ENCODE measurements at regions not wholly inside any gene's neighbourhood (a gene's known extent, or its start where the extent isn't known, plus 50 kb on each side); places are given as distances from the start of the nearest gene placed in this dataset.
A peak's percentile ranks its signal among the peaks of the same experiment; 100 is the strongest.
"Not testable (repeated sequence)": the region's sequence is repeated elsewhere in the genome, so short reads cannot be mapped to it uniquely, and the experiment has no call there.

DNA sequence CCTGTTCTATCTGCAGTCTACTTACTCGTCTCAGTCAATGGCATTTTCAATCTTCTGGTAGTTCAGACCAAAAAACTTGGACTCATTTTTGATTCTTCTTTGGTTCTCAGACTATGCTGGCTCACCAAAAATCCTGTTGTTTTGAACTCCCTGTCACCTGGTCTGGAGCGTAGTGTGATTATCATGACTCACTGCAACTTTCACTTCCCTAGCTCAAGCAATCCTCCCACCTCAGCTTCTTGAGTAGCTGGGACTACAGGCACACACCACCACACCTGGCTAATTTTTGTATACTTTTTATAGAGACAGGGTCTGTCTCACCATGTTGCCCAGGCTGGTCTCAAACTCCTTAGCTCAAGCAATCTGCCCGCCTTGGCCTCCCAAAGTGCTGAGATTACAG is 163.3 kb upstream of the CDH7 start:
- peaks cover 14% of the 10 kb centered on the region for H3K4me1 Mint-ChIP-seq (ENCODE audit: low read depth, unreplicated experiment)
- intact Hi-C loops (cut with micrococcal nuclease; ENCODE audit: unreplicated experiment) = no loop called here
- no peak overlapping the region for H3K27ac Mint-ChIP-seq (ENCODE audit: unreplicated experiment)
- no peak overlapping the region for H3K4me3 Mint-ChIP-seq (ENCODE audit: low read depth, unreplicated experiment)
- TF ChIP-seq, protein P1, sequence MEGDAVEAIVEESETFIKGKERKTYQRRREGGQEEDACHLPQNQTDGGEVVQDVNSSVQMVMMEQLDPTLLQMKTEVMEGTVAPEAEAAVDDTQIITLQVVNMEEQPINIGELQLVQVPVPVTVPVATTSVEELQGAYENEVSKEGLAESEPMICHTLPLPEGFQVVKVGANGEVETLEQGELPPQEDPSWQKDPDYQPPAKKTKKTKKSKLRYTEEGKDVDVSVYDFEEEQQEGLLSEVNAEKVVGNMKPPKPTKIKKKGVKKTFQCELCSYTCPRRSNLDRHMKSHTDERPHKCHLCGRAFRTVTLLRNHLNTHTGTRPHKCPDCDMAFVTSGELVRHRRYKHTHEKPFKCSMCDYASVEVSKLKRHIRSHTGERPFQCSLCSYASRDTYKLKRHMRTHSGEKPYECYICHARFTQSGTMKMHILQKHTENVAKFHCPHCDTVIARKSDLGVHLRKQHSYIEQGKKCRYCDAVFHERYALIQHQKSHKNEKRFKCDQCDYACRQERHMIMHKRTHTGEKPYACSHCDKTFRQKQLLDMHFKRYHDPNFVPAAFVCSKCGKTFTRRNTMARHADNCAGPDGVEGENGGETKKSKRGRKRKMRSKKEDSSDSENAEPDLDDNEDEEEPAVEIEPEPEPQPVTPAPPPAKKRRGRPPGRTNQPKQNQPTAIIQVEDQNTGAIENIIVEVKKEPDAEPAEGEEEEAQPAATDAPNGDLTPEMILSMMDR (IDR thresholded peaks at IDR 0.05; ENCODE audit: unreplicated experiment) = no peak
- no peaks in the 10 kb centered on the region for H3K27me3 Mint-ChIP-seq (ENCODE audit: unreplicated experiment)
- peaks cover 3% of the 10 kb centered on the region for H3K36me3 Mint-ChIP-seq (ENCODE audit: insufficient read depth, unreplicated experiment)
- BruUV-seq (replicated peaks) = no TSS peak
- no peaks in the 10 kb centered on the region for H3K9me3 Mint-ChIP-seq (ENCODE audit: low read depth, unreplicated experiment)
- CTCF ChIA-PET = no interaction called here
- no peak for DNase-seq

DNA sequence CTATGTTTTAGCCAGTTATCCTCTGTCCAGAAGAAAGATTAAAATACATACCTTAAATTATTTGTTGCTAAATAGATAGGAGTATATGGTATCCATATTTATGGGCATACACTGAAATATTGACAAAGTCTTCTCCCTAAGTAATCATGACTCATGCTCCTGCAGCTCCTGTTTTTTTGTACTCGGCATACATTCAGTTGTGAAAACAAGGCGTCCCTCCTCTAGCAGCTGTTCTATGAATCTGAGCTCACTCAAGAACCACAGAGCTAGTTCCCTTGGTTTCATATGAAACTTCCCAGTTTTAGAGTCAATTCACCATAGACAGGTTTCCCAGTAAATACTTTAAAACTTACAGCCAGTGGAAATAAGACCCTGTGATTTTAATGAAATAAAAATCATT is 168.7 kb upstream of the CDH7 start:
- H3K4me1 Mint-ChIP-seq (ENCODE audit: low read depth, unreplicated experiment); intact Hi-C loops (cut with micrococcal nuclease; ENCODE audit: unreplicated experiment); H3K9me3 Mint-ChIP-seq (ENCODE audit: low read depth, unreplicated experiment); H3K27me3 Mint-ChIP-seq (ENCODE audit: unreplicated experiment); H3K27ac Mint-ChIP-seq (ENCODE audit: unreplicated experiment); H3K4me3 Mint-ChIP-seq (ENCODE audit: low read depth, unreplicated experiment); DNase-seq; BruUV-seq (replicated peaks); H3K36me3 Mint-ChIP-seq (ENCODE audit: insufficient read depth, unreplicated experiment): not testable (repeated sequence)
- CTCF ChIA-PET = interaction anchor here (0.7 kb wide), 1 partner anchor 48 kb away, joined by 3 read pairs; no protein-coding TSS in a partner anchor

DNA sequence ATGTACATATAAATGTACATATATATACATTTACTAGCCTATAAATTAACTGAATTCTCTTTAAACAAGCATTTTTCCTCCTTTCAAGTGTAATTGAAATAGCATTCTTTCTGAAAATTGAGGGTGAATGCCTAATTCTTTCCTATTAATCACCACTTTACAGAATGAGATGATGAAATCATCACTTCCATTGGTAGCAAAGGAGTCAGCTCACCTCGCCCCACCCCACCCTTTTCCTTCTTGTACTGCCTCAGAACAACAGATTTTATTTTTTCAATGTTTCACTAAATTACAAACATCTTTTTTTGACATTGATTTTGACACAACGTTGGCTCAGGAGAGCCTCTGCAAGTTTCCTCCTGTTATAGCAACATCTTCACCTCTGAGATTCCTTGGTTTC is 181.9 kb upstream of the CDH7 start:
- no TSS peak for BruUV-seq (replicated peaks)
- Mint-ChIP-seq H3K4me1 (ENCODE audit: low read depth, unreplicated experiment) (no peaks in the 10 kb centered on the region), H3K4me3 (ENCODE audit: low read depth, unreplicated experiment) (no peak overlapping the region), H3K27ac (ENCODE audit: unreplicated experiment) (no peak overlapping the region), H3K36me3 (ENCODE audit: insufficient read depth, unreplicated experiment) (no peaks in the 10 kb centered on the region), H3K9me3 (ENCODE audit: low read depth, unreplicated experiment) (no peaks in the 10 kb centered on the region), H3K27me3 (ENCODE audit: unreplicated experiment) (no peaks in the 10 kb centered on the region)
- TF ChIP-seq, protein P1 (IDR thresholded peaks at IDR 0.05; ENCODE audit: unreplicated experiment) = no peak
- no peak for DNase-seq
- intact Hi-C loops (cut with micrococcal nuclease; ENCODE audit: unreplicated experiment) = no loop called here
- CTCF ChIA-PET = no interaction called here

DNA sequence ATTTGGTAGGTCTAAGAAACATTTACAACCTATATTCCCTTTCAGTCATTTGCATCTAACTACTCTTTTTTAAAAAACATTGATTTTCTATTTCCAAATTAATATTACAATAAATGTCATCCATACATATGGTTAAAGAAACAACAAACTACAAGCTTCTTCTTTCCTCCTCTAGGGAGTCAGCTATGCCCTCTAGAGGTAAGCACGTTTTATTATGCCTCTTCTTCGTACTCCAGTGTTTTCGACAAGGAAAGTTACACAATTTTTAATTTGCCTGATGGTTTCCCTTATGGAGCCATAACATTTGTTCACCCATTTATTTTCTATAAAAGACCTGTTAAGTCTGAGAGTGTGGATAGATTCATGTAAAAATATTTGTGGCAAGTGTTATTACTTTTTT is 183.4 kb upstream of the CDH7 start:
- TF ChIP-seq, protein P1 (IDR thresholded peaks at IDR 0.05; ENCODE audit: unreplicated experiment) = peak; percentile 24
- CTCF ChIA-PET = interaction anchor here (0.6 to 1.0 kb wide), 2 partner anchors 126 to 1529 kb away, joined by 3 read pairs; no protein-coding TSS in a partner anchor
- Mint-ChIP-seq H3K4me1 (ENCODE audit: low read depth, unreplicated experiment) (no peaks in the 10 kb centered on the region), H3K4me3 (ENCODE audit: low read depth, unreplicated experiment) (no peak overlapping the region), H3K9me3 (ENCODE audit: low read depth, unreplicated experiment) (no peaks in the 10 kb centered on the region), H3K27ac (ENCODE audit: unreplicated experiment) (no peak overlapping the region), H3K27me3 (ENCODE audit: unreplicated experiment) (no peaks in the 10 kb centered on the region), H3K36me3 (ENCODE audit: insufficient read depth, unreplicated experiment) (no peaks in the 10 kb centered on the region)
- DNase-seq = peak; percentile 19
- intact Hi-C loops (cut with micrococcal nuclease; ENCODE audit: unreplicated experiment) = no loop called here
- BruUV-seq (replicated peaks) = no TSS peak

DNA sequence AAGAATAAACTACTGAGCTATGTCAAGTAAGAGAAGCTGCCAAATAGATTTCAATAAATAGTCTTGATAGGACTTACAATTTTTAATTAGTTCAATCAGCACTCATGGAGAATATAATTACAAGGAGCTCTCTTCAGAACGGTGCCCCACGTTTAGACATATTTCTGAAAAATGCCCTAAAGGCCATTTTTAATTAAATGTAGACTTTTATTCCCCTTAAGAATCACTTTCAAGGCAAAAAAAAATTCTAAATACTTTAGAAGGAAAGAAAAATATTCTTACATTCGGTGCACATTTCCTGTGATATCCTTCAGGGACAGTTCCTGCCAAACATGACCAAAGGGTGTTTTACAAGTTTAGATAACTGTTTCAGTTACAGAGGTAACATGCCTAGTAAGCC is 202.5 kb upstream of the CDH7 start:
- Mint-ChIP-seq H3K9me3 (ENCODE audit: low read depth, unreplicated experiment) (no peaks in the 10 kb centered on the region), H3K4me3 (ENCODE audit: low read depth, unreplicated experiment) (no peak overlapping the region), H3K27ac (ENCODE audit: unreplicated experiment) (peak overlapping the region; percentile 47), H3K4me1 (ENCODE audit: low read depth, unreplicated experiment) (peaks cover 25% of the 10 kb centered on the region), H3K27me3 (ENCODE audit: unreplicated experiment) (no peaks in the 10 kb centered on the region), H3K36me3 (ENCODE audit: insufficient read depth, unreplicated experiment) (no peaks in the 10 kb centered on the region)
- CTCF ChIA-PET = no interaction called here
- TF ChIP-seq, protein P1 (IDR thresholded peaks at IDR 0.05; ENCODE audit: unreplicated experiment) = no peak
- BruUV-seq (replicated peaks) = no TSS peak
- no peak for DNase-seq
- intact Hi-C loops (cut with micrococcal nuclease; ENCODE audit: unreplicated experiment) = no loop called here
